Mucosa of stomach (tissue), 1 donor: ENCODE measurements at regions not wholly inside any gene's neighbourhood (a gene's known extent, or its start where the extent isn't known, plus 50 kb on each side); places are given as distances from the start of the nearest gene placed in this dataset.

Experiments
- H3K27me3 ChIP-seq: one replicate; pipeline ENCODE4 v1.7.0; 2013; ENCODE audit warnings: mild to moderate bottlenecking, low read length; ENCODE audit not compliant: control insufficient read depth, insufficient read depth
- H3K36me3 ChIP-seq: one replicate; pipeline ENCODE4 v1.7.0; 2013; ENCODE audit warnings: low read length; ENCODE audit not compliant: control insufficient read depth, insufficient read depth
- H3K4me1 ChIP-seq: one replicate; pipeline ENCODE4 v1.7.0; 2013; ENCODE audit warnings: mild to moderate bottlenecking, low read length; ENCODE audit not compliant: control insufficient read depth, insufficient read depth
- H3K4me3 ChIP-seq: one replicate; pipeline ENCODE4 v1.7.0; 2013; ENCODE audit warnings: low read length
- H3K9ac ChIP-seq: one replicate; pipeline ENCODE4 v1.7.0; 2013; ENCODE audit warnings: mild to moderate bottlenecking, low read length, moderate library complexity
- H3K9me3 ChIP-seq: one replicate; pipeline ENCODE4 v1.7.0; 2013; ENCODE audit warnings: mild to moderate bottlenecking, low read length, moderate library complexity; ENCODE audit not compliant: control insufficient read depth
- donor health status: Pancreatic carcinoma.

GRCh38 chr20:21971436-21971835 lies 266.0 kb downstream of the PAX1 start:
- H3K9ac ChIP-seq = no peak overlapping the region
- H3K9me3 ChIP-seq = no peaks in the 10 kb centered on the region
- H3K27me3 ChIP-seq = no peaks in the 10 kb centered on the region
- H3K4me3 ChIP-seq = no peak overlapping the region
- no peaks in the 10 kb centered on the region for H3K36me3 ChIP-seq
- H3K4me1 ChIP-seq = no peaks in the 10 kb centered on the region

GRCh38 chr20:21968486-21968885 lies 263.0 kb downstream of the PAX1 start:
- Histone ChIP-seq H3K9me3 (no peaks in the 10 kb centered on the region), H3K4me1 (no peaks in the 10 kb centered on the region), H3K36me3 (no peaks in the 10 kb centered on the region), H3K9ac (no peak overlapping the region), H3K27me3 (no peaks in the 10 kb centered on the region), H3K4me3 (no peak overlapping the region)

DNA sequence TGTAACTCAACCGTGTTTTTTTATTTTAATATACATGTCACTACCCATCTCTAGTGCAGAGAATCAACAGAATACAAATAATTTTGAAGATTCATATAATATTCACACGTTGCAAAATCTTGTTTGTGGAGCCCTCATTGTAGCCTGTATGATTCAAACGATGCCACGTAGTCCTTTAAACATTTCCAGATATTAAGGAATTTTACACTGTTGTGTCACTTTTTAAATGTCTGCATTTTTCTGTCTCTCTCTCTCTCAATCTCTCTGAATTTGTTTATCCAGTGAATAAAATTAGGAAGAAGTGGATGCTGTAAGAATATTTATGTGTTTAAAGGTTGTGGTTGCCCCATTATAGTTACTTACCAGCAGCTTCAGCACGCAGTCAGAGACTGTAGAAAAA lies 262.0 kb downstream of the PAX1 start:
- no peaks in the 10 kb centered on the region for H3K4me1 ChIP-seq
- no peaks in the 10 kb centered on the region for H3K9me3 ChIP-seq
- no peaks in the 10 kb centered on the region for H3K36me3 ChIP-seq
- H3K4me3 ChIP-seq = no peak overlapping the region
- H3K27me3 ChIP-seq = no peaks in the 10 kb centered on the region
- H3K9ac ChIP-seq = no peak overlapping the region

DNA sequence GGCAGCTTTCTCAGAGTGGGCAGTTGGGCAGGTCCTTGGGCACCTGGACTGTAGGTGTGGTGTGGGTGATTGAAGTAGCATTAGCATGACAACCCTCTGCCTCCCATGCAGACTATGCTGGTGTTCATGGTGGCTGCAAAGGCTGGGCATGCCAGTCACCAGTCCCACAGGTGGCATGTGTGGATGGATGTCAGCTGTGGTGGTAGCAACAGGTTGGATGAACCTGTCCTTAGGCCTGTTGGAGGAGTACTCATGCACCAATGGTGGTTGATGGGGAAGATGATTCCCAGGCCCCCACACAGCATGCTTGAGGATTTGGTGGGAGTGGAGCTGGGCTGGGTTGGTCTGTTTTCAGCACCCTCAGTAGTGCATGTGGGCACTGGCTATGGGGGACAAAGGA lies 251.1 kb downstream of the PAX1 start:
- Histone ChIP-seq H3K4me3 (no peak overlapping the region), H3K4me1 (no peaks in the 10 kb centered on the region), H3K27me3 (no peaks in the 10 kb centered on the region), H3K36me3 (no peaks in the 10 kb centered on the region), H3K9me3 (no peaks in the 10 kb centered on the region), H3K9ac (no peak overlapping the region)

DNA sequence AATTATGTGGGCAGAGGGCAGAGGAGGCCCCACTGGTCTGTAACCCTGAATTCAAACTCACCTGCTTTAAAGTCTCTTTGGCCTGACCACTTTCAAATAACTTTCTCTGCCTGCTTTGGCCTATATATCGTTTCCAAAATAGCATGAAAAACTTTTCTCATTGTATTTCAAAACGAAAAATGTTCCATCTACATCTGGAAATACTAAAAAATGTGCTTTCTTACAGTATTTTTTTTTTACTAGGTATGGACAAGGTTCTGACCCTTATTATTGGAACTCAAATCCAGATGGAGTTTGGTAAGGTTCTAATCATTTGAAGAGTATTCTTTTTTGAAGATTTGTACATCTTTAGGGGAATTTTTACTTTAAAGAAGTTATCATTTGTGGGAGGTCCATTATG lies 241.9 kb downstream of the PAX1 start:
- no peaks in the 10 kb centered on the region for H3K9me3 ChIP-seq
- H3K4me3 ChIP-seq = no peak overlapping the region
- H3K36me3 ChIP-seq = no peaks in the 10 kb centered on the region
- H3K27me3 ChIP-seq = no peaks in the 10 kb centered on the region
- no peaks in the 10 kb centered on the region for H3K4me1 ChIP-seq
- no peak overlapping the region for H3K9ac ChIP-seq

GRCh38 chr20:21944227-21944626 lies 238.8 kb downstream of the PAX1 start:
- Histone ChIP-seq H3K36me3 (no peaks in the 10 kb centered on the region), H3K27me3 (no peaks in the 10 kb centered on the region), H3K9ac (no peak overlapping the region), H3K4me3 (no peak overlapping the region), H3K4me1 (no peaks in the 10 kb centered on the region), H3K9me3 (no peaks in the 10 kb centered on the region)

DNA sequence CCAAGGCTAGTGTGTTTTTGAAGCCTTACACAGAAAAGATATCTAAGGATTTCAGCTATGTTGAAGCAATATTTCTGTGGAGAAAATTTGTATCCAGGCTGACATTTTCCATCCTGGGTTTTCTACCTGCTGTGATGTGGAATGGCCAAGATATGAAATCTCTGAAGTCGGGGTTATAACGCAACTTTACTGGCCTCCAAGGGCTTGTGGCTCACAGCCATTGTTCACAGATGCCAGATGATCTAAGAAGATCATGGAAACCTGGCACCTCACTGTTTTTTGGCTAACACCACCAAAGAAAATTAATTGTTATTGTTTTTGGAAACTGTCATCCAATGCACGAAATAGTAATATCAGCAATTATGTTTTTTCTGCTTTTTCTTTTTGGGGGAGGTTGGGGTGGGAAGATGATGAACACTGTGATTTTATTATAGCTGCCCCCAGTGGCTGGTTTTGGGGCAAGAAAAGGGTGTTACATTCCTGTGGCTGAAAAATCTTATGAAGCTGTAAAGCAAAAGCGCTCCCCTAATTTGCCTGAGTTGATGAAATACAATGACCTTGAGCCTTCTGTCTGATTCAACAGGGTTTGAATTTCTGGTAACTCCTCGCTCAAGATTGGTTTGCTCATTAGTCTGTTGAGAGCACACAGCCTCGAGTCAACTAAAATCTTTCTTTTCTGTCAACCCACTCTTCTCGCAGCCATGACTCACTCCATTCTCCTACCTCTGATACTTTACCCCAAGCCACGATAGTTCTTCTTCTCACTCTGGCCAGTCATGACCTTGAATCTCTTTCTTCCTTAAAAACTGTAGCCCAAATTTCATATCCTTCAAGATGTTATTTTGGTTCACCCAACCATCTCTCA lies 236.7 kb downstream of the PAX1 start:
- Histone ChIP-seq H3K27me3 (no peaks in the 10 kb centered on the region), H3K4me1 (no peaks in the 10 kb centered on the region), H3K36me3 (no peaks in the 10 kb centered on the region), H3K9me3 (no peaks in the 10 kb centered on the region), H3K4me3 (no peak overlapping the region), H3K9ac (no peak overlapping the region)

GRCh38 chr20:21936720-21937380 lies 231.4 kb downstream of the PAX1 start:
- H3K9me3 ChIP-seq = no peaks in the 10 kb centered on the region
- H3K4me1 ChIP-seq = no peaks in the 10 kb centered on the region
- H3K36me3 ChIP-seq = no peaks in the 10 kb centered on the region
- H3K27me3 ChIP-seq = no peaks in the 10 kb centered on the region
- no peak overlapping the region for H3K4me3 ChIP-seq
- no peak overlapping the region for H3K9ac ChIP-seq

- Histone ChIP-seq H3K4me1 (no peaks in the 10 kb centered on the region), H3K4me3 (no peak overlapping the region), H3K27me3 (no peaks in the 10 kb centered on the region), H3K36me3 (no peaks in the 10 kb centered on the region), H3K9me3 (no peaks in the 10 kb centered on the region), H3K9ac (no peak overlapping the region)
These were observed 230.8 kb downstream of the PAX1 start for GRCh38 chr20:21936261-21936660.

DNA sequence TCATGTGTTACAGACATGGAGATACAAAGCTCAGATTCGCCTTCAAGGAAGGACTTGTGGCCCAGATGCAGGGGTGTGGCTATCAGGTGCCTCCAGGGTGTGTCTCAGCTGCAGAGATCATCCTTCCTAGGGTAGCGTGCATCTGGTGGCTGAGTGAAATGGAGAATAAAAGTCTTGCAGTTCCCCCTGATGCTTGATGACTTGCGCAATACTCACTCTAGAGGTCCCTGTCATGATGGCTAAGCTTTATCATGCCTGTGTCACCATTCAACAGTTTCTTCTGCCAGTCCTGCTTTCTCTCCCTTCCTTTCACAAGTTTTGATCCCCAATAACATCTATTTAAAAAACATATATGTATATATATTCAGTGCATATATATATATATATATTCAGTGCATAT lies 228.1 kb downstream of the PAX1 start:
- Histone ChIP-seq H3K36me3 (no peaks in the 10 kb centered on the region), H3K4me3 (no peak overlapping the region), H3K9me3 (no peaks in the 10 kb centered on the region), H3K9ac (no peak overlapping the region), H3K27me3 (no peaks in the 10 kb centered on the region), H3K4me1 (no peaks in the 10 kb centered on the region)

GRCh38 chr20:21921251-21921650 lies 215.8 kb downstream of the PAX1 start:
- Histone ChIP-seq H3K27me3 (no peaks in the 10 kb centered on the region), H3K9ac (no peak overlapping the region), H3K4me3 (no peak overlapping the region), H3K36me3 (no peaks in the 10 kb centered on the region), H3K9me3 (no peaks in the 10 kb centered on the region), H3K4me1 (no peaks in the 10 kb centered on the region)

DNA sequence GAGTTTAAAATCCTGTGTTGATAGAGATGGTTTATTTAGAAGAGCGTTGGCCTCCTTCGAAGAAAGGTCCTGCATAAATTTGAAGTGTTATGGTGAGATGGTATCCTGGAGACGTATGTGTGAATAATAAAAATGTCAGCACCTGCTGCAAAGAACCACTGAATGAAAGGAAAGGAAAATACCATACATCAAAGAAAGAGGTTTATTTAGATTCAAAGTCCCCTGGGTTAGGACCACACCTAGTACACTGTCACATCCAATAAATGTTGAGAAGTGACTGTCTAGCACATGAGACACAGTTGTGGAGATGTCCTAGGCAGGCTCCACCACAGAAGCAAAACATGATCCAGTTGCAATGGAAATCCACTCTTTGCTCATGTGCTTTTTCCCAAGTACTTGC lies 214.7 kb downstream of the PAX1 start:
- H3K4me3 ChIP-seq = no peak overlapping the region
- H3K4me1 ChIP-seq = no peaks in the 10 kb centered on the region
- no peak overlapping the region for H3K9ac ChIP-seq
- H3K27me3 ChIP-seq = no peaks in the 10 kb centered on the region
- no peaks in the 10 kb centered on the region for H3K9me3 ChIP-seq
- no peaks in the 10 kb centered on the region for H3K36me3 ChIP-seq
